ENCODE measurements at regions not wholly inside any gene's neighbourhood (a gene's known extent, or its start where the extent isn't known, plus 50 kb on each side); places are given as distances from the start of the nearest gene placed in this dataset.

DNA sequence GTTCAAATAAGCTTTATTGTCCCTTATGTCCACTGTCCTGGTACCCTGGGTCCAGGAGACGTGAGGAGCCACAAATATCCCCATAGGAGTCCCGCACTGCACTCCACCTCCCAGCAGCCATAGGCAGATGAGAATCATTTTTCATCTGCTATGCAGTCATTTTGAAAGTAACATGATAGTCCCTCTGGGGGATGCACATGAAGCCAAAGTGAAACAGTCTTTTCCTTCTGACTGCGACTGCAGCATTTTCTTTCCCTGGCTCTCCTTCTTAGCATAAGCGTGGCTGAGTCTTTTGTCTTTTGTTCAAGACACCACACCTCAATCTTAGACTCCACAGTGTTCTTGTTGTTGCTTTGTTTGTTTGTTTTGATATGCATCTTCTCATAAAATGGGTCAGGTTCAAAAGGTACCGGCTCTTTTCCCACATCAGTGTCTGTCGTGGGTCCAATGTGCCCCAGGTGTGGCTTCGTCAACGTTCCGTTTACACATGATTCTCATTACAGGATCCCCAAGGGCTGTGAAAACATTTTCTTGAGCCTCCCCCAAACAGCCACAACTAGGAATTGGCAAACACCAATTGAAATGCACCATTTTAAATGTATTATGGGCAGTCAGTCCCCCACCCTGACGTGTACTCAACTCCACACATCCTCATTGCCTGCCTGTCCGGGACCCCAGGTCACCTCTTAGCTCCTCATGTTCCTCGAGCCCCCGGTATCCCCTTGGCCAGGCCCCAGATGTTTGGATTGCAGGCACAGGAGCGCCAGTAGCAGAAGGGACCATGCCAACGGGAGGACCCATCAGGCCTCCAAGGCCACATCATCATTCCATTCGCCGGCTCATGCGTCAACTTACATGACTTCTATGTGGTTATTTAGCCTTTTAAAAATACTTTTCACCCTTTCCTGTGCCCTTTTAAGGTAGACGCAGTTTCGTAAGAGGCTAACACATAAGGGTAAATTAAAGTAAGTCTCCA, 237.8 kb upstream of the DAPK1 start:
- no peaks in the 10 kb centered on the region for H3K9me3 Mint-ChIP-seq (ENCODE audit: insufficient read depth)
- CTCF ChIA-PET, result no interaction called here

DNA sequence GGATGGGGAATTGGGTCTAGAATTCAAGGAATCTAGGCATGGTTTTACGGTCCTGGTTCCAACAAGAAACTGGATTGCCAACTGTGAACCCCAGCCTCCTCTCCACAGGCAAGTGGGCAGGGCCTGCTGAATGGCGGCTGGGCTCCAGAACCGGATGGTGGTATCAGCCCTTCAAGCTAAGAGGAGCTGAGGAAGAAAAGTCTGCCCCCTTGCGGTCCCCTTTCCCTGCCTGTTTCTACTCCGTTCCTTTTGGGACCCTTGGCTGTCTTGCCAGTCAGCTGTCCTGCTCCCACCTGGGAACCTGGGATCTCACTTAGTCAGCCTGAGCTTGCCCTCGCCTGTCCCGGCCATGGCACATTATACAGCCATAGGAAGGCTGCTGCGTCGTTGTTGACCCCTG, 234.4 kb upstream of the DAPK1 start:
- no peak for DNase-seq
- no peak overlapping the region for H3K4me3 Mint-ChIP-seq
- no peaks in the 10 kb centered on the region for H3K36me3 Mint-ChIP-seq (ENCODE audit: low read depth)
- H3K9me3 Mint-ChIP-seq (ENCODE audit: insufficient read depth), result no peaks in the 10 kb centered on the region
- H3K27me3 Mint-ChIP-seq (ENCODE audit: low read depth), result no peaks in the 10 kb centered on the region
- H3K4me1 Mint-ChIP-seq (ENCODE audit: low read depth), result no peaks in the 10 kb centered on the region
- CTCF ChIA-PET, result no interaction called here
- ATAC-seq, result no peak
- POLR2A ChIA-PET, result no interaction called here
- no peak overlapping the region for H3K27ac Mint-ChIP-seq

More for the DNA sequence above, 237.8 kb upstream of the DAPK1 start:
- no peak overlapping the region for H3K4me3 Mint-ChIP-seq
- H3K27ac Mint-ChIP-seq, result no peak overlapping the region
- H3K4me1 Mint-ChIP-seq (ENCODE audit: low read depth), result no peaks in the 10 kb centered on the region
- no peaks in the 10 kb centered on the region for H3K36me3 Mint-ChIP-seq (ENCODE audit: low read depth)
- no peak for DNase-seq
- ATAC-seq, result no peak
- H3K27me3 Mint-ChIP-seq (ENCODE audit: low read depth), result no peaks in the 10 kb centered on the region
- POLR2A ChIA-PET, result no interaction called here

DNA sequence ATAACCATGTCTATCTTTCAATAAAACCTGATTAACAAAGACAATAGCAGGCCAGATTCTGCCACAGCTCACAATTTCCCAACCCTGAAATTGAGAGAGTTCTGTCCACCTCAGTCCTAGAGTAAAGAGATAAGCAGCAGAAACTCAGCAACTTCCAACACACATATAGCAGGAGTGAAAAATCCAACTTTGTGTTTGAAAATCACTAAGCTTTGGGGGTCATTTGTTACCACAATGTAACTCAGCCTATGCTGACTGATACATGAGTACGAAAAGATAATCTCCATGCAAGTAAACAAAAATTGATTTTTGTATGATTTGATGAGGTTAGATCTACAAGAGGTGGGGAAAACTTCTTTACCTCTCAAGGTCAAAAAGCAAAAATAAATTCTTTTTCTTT, 231.0 kb upstream of the DAPK1 start:
- H3K4me3 Mint-ChIP-seq, result no peak overlapping the region
- peaks cover 9% of the 10 kb centered on the region for H3K27me3 Mint-ChIP-seq (ENCODE audit: low read depth)
- ChIA-PET POLR2A (no interaction called here), CTCF (no interaction called here)
- peaks cover under 1% of the 10 kb centered on the region for H3K4me1 Mint-ChIP-seq (ENCODE audit: low read depth)
- no peak for DNase-seq
- no peaks in the 10 kb centered on the region for H3K9me3 Mint-ChIP-seq (ENCODE audit: insufficient read depth)
- no peaks in the 10 kb centered on the region for H3K36me3 Mint-ChIP-seq (ENCODE audit: low read depth)
- no peak for ATAC-seq
- H3K27ac Mint-ChIP-seq, result no peak overlapping the region

DNA sequence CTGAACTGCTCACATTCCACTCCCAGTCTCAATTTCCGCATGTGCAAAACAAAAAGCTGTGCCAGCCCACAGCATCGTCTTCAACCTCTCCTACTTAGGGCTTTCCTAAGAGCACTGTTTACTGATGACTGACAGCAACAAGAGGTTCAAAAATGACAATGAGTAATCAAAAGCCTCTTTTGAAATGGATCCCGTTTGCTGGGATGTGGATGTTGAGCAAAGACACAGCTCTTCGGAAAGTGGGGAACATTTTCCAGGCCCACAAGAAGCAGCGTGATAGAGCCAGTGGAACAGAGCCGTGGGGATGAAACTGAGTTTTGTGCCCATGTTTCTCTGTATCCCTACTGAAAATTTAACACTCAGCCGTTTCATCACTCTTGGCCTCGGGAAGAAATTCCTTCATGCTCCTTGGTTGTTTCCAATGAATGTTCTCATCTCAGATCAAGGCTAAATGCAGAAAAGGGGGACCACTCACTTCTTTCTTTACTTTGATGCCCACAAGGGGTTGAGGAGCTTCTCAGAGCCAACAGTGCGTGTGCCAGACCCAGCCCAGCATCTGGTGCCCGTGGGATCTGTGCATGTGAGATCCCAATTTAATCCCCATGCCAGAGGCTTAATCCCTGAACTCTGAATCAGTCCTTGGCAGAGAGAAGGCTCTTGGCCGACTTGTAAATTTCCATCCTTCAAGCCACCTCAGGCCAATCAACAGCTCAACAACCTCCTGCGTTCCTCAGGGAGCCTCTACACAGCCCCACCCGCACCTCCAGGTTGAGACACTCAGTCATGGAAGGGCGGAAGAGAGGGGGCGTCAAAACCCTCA, 230.2 kb upstream of the DAPK1 start:
- Mint-ChIP-seq H3K9me3 (ENCODE audit: insufficient read depth) (no peaks in the 10 kb centered on the region), H3K36me3 (ENCODE audit: low read depth) (no peaks in the 10 kb centered on the region), H3K4me1 (ENCODE audit: low read depth) (peaks cover 8% of the 10 kb centered on the region), H3K4me3 (no peak overlapping the region), H3K27ac (no peak overlapping the region), H3K27me3 (ENCODE audit: low read depth) (peaks cover 9% of the 10 kb centered on the region)
- DNase-seq, result no peak
- CTCF ChIA-PET, result no interaction called here
- POLR2A ChIA-PET, result no interaction called here
- no peak for ATAC-seq

DNA sequence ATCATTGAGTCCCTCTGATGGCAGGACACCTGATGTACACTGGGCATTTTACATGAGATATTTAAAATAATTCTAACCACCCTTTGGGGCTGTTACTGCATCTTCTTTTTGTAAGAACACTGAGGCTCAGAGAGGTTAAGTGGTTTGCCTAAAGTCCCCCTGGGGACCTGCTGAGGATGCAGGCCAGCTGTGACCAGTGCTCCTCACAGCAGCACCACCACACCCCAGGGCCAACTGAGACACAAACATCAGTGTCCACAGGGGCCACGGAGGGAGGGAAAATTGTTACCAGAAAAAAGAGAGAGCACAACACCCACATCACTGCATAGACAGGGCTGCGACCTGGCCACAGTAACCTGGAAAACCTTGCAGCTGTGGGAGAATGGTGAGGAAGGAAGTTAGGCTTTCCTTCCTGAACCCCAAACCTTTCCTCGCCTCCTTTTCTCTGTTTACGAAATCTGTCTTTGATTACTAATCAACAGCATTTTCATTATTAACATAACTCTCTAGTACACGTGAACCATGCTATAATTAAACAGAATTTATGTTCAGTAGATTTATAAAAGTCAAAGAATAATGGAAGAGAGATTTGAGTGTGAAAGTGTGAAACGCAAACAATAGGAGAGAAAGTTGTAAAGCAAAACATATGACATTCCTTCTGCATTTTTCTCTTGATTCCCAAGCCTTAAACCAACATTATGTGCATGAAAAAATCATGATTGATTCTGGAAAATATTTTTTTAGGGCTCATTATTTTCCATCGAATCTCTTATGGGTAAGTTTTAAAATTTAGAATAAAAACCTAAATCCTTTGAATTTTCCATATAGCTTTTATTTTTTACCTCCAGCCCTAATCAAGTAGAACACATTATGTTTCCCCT, 228.1 kb upstream of the DAPK1 start:
- DNase-seq (no peak), ATAC-seq (no peak)
- ChIA-PET POLR2A (no interaction called here), CTCF (no interaction called here)
- peaks cover 9% of the 10 kb centered on the region for H3K27me3 Mint-ChIP-seq (ENCODE audit: low read depth)
- H3K4me3 Mint-ChIP-seq, result no peak overlapping the region
- H3K27ac Mint-ChIP-seq, result no peak overlapping the region
- no peaks in the 10 kb centered on the region for H3K9me3 Mint-ChIP-seq (ENCODE audit: insufficient read depth)
- H3K4me1 Mint-ChIP-seq (ENCODE audit: low read depth), result peaks cover 9% of the 10 kb centered on the region
- no peaks in the 10 kb centered on the region for H3K36me3 Mint-ChIP-seq (ENCODE audit: low read depth)

DNA sequence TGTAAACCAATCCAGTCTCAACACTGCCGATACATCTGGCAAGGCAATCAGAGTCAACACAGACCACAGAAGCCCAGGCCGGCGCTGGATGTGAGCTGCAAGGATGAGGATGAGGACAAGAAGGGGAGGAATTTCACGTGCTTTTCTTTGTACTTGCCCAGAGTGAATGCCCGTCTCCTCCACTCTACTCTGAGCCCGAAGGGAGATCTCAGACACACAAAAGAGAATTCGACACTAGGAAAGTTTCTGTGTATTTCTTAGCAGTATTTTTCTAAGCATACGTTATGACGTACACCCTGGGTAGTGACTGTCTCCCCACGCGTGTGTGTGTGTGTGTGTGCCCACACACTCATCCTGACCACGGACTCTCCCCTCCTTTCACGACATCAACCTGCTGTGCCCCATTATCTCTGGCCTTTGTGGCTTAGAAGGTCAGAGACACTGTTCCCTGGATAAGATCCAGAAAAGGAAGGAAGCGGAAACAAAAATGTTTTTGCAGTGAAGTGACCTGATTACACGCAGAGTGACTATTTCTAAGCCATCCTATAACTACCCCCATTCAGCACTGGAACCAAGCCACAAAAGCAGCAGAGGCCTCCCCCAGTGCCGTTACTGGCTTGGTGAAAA, 227.3 kb upstream of the DAPK1 start:
- DNase-seq (no peak), ATAC-seq (no peak)
- Mint-ChIP-seq H3K27ac (no peak overlapping the region), H3K36me3 (ENCODE audit: low read depth) (no peaks in the 10 kb centered on the region), H3K4me1 (ENCODE audit: low read depth) (peaks cover 9% of the 10 kb centered on the region), H3K27me3 (ENCODE audit: low read depth) (peaks cover 9% of the 10 kb centered on the region), H3K9me3 (ENCODE audit: insufficient read depth) (no peaks in the 10 kb centered on the region), H3K4me3 (no peak overlapping the region)
- CTCF ChIA-PET, result no interaction called here
- POLR2A ChIA-PET, result no interaction called here

DNA sequence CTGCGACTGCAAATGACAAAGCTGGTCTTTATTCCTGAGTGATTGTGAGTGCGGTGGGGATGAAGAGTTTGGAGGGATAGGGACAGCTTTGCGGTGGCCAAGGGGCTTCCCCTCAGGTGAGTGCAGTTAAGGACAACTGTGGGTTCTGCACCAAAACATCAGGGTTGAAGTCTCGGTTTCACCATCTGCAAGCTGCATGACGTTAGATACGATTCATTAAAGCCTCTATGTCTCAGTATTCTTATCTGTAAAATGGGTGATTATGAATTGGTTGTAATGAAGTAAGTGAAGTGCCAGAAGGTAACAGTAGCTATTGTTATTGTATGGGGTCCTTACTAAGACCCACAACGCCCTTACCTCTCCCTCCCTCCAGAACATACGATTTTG, 226.8 kb upstream of the DAPK1 start:
- Mint-ChIP-seq H3K9me3 (ENCODE audit: insufficient read depth) (no peaks in the 10 kb centered on the region), H3K27me3 (ENCODE audit: low read depth) (peaks cover 9% of the 10 kb centered on the region), H3K4me3 (no peak overlapping the region), H3K27ac (no peak overlapping the region), H3K4me1 (ENCODE audit: low read depth) (peaks cover 11% of the 10 kb centered on the region), H3K36me3 (ENCODE audit: low read depth) (no peaks in the 10 kb centered on the region)
- CTCF ChIA-PET, result no interaction called here
- POLR2A ChIA-PET, result no interaction called here
- DNase-seq (no peak), ATAC-seq (no peak)

DNA sequence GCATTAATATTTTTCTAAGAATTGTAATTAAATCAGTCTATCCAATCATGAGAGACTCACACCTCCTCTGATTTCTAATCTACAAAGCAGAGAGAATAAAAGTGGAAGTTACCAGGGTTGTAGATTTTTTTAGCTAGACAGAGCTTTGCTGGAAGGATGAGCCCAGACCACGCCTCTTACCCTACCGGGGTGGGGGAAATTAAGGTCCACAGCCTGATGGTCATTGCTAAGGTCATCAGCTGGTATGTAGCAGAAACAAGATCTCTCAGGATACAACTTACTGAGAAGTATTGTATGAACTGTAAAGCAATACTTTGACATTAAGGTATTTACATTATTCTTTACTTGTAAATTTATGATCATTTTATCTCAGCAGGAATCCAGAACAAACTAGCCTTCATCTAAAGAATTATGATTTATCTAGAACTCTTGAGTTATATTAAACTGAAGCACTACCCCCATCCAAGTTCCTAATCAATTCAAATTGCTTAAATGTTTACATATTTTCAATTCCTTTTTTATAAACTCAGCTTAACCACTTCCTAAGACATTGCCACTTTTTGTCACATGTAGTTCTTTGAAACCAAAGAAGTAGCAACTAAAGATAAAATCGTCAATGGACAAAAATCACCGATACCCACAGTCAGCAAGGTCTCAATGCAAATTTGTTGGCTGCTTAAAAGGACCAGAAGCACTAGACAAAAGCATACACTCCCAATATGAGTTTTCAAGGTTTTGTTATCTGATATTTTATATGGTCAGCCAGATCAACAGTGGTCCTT, 225.8 kb upstream of the DAPK1 start:
- no peaks in the 10 kb centered on the region for H3K36me3 Mint-ChIP-seq (ENCODE audit: low read depth)
- H3K27ac Mint-ChIP-seq, result no peak overlapping the region
- ATAC-seq, result no peak
- DNase-seq, result no peak
- peaks cover 18% of the 10 kb centered on the region for H3K4me1 Mint-ChIP-seq (ENCODE audit: low read depth)
- CTCF ChIA-PET, result no interaction called here
- POLR2A ChIA-PET, result no interaction called here
- no peaks in the 10 kb centered on the region for H3K9me3 Mint-ChIP-seq (ENCODE audit: insufficient read depth)
- H3K4me3 Mint-ChIP-seq, result no peak overlapping the region
- H3K27me3 Mint-ChIP-seq (ENCODE audit: low read depth), result peaks cover 9% of the 10 kb centered on the region

DNA sequence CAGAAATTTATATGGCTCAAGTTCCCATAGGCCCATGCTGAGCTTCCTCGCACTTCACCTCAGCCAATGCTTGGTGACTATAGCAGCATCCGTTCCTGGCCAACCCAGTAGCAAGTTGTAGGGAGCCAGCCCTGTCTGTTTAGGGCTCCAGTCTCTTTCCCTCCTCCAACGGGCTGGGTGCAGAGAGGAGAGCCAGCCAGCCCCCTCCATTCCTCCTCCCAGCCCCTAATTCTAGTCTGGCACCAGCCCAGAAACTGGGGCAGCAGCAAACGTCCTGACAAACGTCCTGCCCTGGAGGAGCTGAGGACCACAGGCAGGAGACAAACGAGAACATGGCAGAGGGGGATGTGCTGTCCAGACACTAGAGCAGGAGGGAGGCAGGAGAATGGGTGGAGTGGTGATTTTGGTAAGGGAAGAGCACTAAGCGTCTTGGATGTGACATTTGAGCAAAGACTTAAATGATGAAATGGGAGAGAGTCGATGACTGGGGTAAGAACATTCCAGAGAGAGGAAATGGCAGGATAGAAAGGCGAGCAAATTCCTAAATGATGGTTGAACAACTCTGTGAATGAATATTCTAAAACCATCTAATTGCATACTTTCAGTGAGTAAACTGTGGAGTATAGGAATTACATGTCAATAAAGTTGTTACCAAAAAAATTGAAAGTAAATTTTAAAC, 222.5 kb upstream of the DAPK1 start:
- no peak for ATAC-seq
- Mint-ChIP-seq H3K4me3 (no peak overlapping the region), H3K27me3 (ENCODE audit: low read depth) (peaks cover 10% of the 10 kb centered on the region), H3K36me3 (ENCODE audit: low read depth) (no peaks in the 10 kb centered on the region), H3K4me1 (ENCODE audit: low read depth) (peaks cover 21% of the 10 kb centered on the region), H3K9me3 (ENCODE audit: insufficient read depth) (no peaks in the 10 kb centered on the region), H3K27ac (no peak overlapping the region)
- no peak for DNase-seq
- ChIA-PET CTCF (no interaction called here), POLR2A (no interaction called here)

DNA sequence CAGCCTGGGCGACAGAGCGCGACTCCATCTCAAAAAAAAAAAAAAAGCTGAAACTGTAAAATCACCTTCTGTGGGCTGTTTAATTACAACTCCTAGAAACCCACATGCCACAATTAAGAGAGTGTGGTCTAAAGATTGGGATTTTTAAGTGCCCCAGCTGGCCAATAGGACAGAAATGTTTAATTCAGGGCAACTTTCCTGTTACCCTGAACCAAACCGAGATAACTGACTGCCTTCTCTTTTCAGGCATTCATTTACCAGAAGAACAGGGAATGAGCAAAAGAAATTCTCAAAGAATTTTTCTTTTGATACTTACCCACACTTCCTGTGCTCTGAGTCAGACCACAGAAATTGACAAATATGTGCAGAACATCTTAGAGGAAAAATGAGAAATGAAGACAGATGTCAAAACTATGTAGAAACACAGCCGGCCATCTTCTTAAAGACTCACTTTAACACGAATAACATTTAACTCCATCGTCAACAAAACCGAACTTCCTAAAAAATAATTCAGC, 221.3 kb upstream of the DAPK1 start:
- H3K4me1 Mint-ChIP-seq (ENCODE audit: low read depth), result peaks cover 21% of the 10 kb centered on the region
- no peak overlapping the region for H3K4me3 Mint-ChIP-seq
- peaks cover 5% of the 10 kb centered on the region for H3K27me3 Mint-ChIP-seq (ENCODE audit: low read depth)
- H3K9me3 Mint-ChIP-seq (ENCODE audit: insufficient read depth), result no peaks in the 10 kb centered on the region
- POLR2A ChIA-PET, result no interaction called here
- ATAC-seq, result no peak
- CTCF ChIA-PET, result no interaction called here
- no peak for DNase-seq
- H3K36me3 Mint-ChIP-seq (ENCODE audit: low read depth), result no peaks in the 10 kb centered on the region
- no peak overlapping the region for H3K27ac Mint-ChIP-seq

Data from activated CD8-positive, alpha-beta T cell treated with anti-CD3 and anti-CD28 coated beads, Interleukin-2, amount 10 ng/mL, durations not matched to agents 7 days and 5 days (primary cell).